Fibroblast of skin of left biceps (primary cell): ENCODE measurements at regions not wholly inside any gene's neighbourhood (a gene's known extent, or its start where the extent isn't known, plus 50 kb on each side); places are given as distances from the start of the nearest gene placed in this dataset.

Source experiments
- DNase-seq, 2 experiments: peaks; one replicate each; pipeline ENCODE4 v3.0.0-alpha.2; 2013; ENCODE audit warnings: low read depth in 2 of 2

GRCh38 chr20:48015943-48016723, 230.9 kb upstream of the SULF2 start:
- DNase-seq, result peak; percentile 100

- no peak for DNase-seq
Measured at GRCh38 chr20:48015141-48015910, 230.0 kb upstream of the SULF2 start.

GRCh38 chr20:48012401-48012974, 227.2 kb upstream of the SULF2 start:
- peak; percentile 87 for DNase-seq

GRCh38 chr20:48011025-48011424, 225.7 kb upstream of the SULF2 start:
- DNase-seq, result no peak

GRCh38 chr20:48010623-48011022, 225.3 kb upstream of the SULF2 start:
- no peak for DNase-seq

- peak; percentile 90 to 92 for DNase-seq
Measured at GRCh38 chr20:48008850-48009515, 223.7 kb upstream of the SULF2 start.

GRCh38 chr20:48007351-48007750, 222.1 kb upstream of the SULF2 start:
- DNase-seq, result no peak

GRCh38 chr20:48006036-48006833, 221.0 kb upstream of the SULF2 start:
- no peak for DNase-seq

- DNase-seq, result no peak
Measured at GRCh38 chr20:48003021-48003420, 217.7 kb upstream of the SULF2 start.

GRCh38 chr20:48002517-48002970, 217.3 kb upstream of the SULF2 start:
- DNase-seq, result no peak

GRCh38 chr20:47999166-47999565, 213.9 kb upstream of the SULF2 start:
- no peak for DNase-seq

- peak in 1 of 2 experiments; percentile 49 for DNase-seq
Measured at GRCh38 chr20:47998736-47999135, 213.5 kb upstream of the SULF2 start.

- no peak for DNase-seq
Measured at GRCh38 chr20:47995661-47996060, 210.4 kb upstream of the SULF2 start.

GRCh38 chr20:47993817-47994216, 208.5 kb upstream of the SULF2 start:
- DNase-seq, result no peak

GRCh38 chr20:47993035-47993755, 207.9 kb upstream of the SULF2 start:
- DNase-seq, result no peak

- no peak for DNase-seq
Measured at GRCh38 chr20:47991875-47992488, 206.7 kb upstream of the SULF2 start.

GRCh38 chr20:47990507-47991150, 205.3 kb upstream of the SULF2 start:
- no peak for DNase-seq

GRCh38 chr20:47989957-47990356, 204.7 kb upstream of the SULF2 start:
- no peak for DNase-seq

- DNase-seq, result no peak
Measured at GRCh38 chr20:47988676-47989075, 203.4 kb upstream of the SULF2 start.
